Loucy (cell line): ENCODE measurements at regions not wholly inside any gene's neighbourhood (a gene's known extent, or its start where the extent isn't known, plus 50 kb on each side); places are given as distances from the start of the nearest gene placed in this dataset.

Experiments used
- H2AFZ ChIP-seq: fragments of 200-600 bp; sonication (generic); 2 replicates; pipeline ENCODE4 v1.6.0; 2016; ENCODE audit warnings: antibody characterized with exemption, mild to moderate bottlenecking, low read length, moderate library complexity
- H3F3A ChIP-seq: fragments of 200-600 bp; 2 replicates; pipeline ENCODE4 v1.6.0; 2016; ENCODE audit warnings: antibody characterized with exemption, low read depth, mild to moderate bottlenecking
- H3K27me3 ChIP-seq: fragments of 200-600 bp; sonication (generic); 2 replicates; pipeline ENCODE4 v1.6.1; 2014; ENCODE audit warnings: low read length, mild to moderate bottlenecking; ENCODE audit not compliant: insufficient read depth, poor library complexity, severe bottlenecking
- H3K36me3 ChIP-seq: fragments of 200-600 bp; sonication (generic); 2 replicates; pipeline ENCODE4 v1.6.1; 2016; ENCODE audit warnings: low read length; ENCODE audit not compliant: insufficient read depth
- H3K4me1 ChIP-seq: fragments of 200-600 bp; sonication (generic); 2 replicates; pipeline ENCODE4 v1.5.1; 2014; ENCODE audit warnings: low read length, mild to moderate bottlenecking; ENCODE audit not compliant: insufficient read depth, poor library complexity, severe bottlenecking
- H3K4me2 ChIP-seq: fragments of 200-600 bp; sonication (generic); 2 replicates; pipeline ENCODE4 v1.6.0; 2014; ENCODE audit warnings: antibody characterized with exemption, low read length, low read depth, mild to moderate bottlenecking; ENCODE audit not compliant: poor library complexity, severe bottlenecking
- H3K4me3 ChIP-seq: fragments of 200-600 bp; sonication (generic); 2 replicates; pipeline ENCODE4 v1.5.1; 2014; ENCODE audit warnings: low read length, mild to moderate bottlenecking, mixed read lengths; ENCODE audit not compliant: poor library complexity, severe bottlenecking
- H3K79me2 ChIP-seq: fragments of 200-600 bp; sonication (generic); 2 replicates; pipeline ENCODE4 v1.6.1; 2014; ENCODE audit warnings: low read length; ENCODE audit not compliant: insufficient read depth
- H3K9ac ChIP-seq: fragments of 200-600 bp; sonication (generic); 2 replicates; pipeline ENCODE4 v1.6.0; 2014; ENCODE audit warnings: mild to moderate bottlenecking, low read depth, low read length, moderate library complexity; ENCODE audit not compliant: poor library complexity, severe bottlenecking
- H3K9me2 ChIP-seq: fragments of 200-600 bp; sonication (generic); replicated peaks from 2 replicates; pipeline ENCODE4 v1.6.1; 2016; ENCODE audit warnings: low read depth, low read length, mixed read lengths
- H3K9me3 ChIP-seq: fragments of 200-600 bp; sonication (generic); 2 replicates; pipeline ENCODE4 v1.6.1; 2014; ENCODE audit warnings: mild to moderate bottlenecking, antibody characterized with exemption, low read length, low read depth; ENCODE audit not compliant: insufficient read depth
- H4K20me1 ChIP-seq: fragments of 200-600 bp; sonication (generic); 2 replicates; pipeline ENCODE4 v1.6.0; 2014; ENCODE audit warnings: antibody characterized with exemption, low read length, mild to moderate bottlenecking; ENCODE audit not compliant: insufficient read depth, poor library complexity, severe bottlenecking
- EZH2phosphoT487 ChIP-seq: fragments of 200-600 bp; IDR thresholded peaks from 2 replicates; pipeline ENCODE4 v1.6.1; 2018; ENCODE audit warnings: antibody characterized with exemption, mild to moderate bottlenecking, moderate library complexity, borderline replicate concordance
- TF ChIP-seq, protein P1 (sequence below): fragments of 200-600 bp; sonication (generic); conservative IDR thresholded peaks from 2 replicates; pipeline ENCODE4 v1.5.1; 2014; ENCODE audit warnings: mild to moderate bottlenecking, antibody characterized with exemption, low read length

DNA sequence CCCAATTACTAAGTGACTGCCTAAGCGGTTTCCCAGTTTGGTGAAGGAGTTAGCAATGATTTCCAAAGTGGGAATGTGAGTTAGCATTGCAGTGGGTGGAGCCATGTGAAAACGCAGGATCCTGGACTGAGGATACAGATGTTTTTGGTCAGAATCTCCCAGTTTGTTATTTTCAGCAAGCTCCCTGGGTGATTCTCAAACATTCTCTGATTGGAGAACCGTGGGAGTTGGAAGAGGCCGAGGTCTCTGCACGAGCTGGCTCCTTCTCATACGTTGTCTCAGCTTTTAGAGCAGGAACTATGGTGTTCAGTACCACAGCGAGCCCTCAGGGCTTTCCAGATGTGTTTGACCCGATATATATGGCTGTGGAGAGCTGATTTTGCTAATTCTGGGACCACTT is 396.5 kb upstream of the NPVF start:
- Histone ChIP-seq H4K20me1 (no peaks in the 10 kb centered on the region), H3K9ac (no peak overlapping the region), H3K9me3 (peaks cover 3% of the 10 kb centered on the region; the same call in 1 of the 2 replicates), H3K79me2 (no peaks in the 10 kb centered on the region), H2AFZ (0 out of 2 replicates have a peak overlapping the region, but pooled peaks have one; percentile 20), H3K9me2 (no peaks in the 10 kb centered on the region), H3F3A (0 out of 2 replicates have a peak, but pooled peaks cover 2% of the 10 kb centered on the region), H3K4me3 (no peak overlapping the region), H3K4me1 (peaks cover 36% of the 10 kb centered on the region), H3K36me3 (no peaks in the 10 kb centered on the region; the same call in 1 of the 2 replicates), H3K27me3 (no peaks in the 10 kb centered on the region), H3K4me2 (no peak overlapping the region)
- TF ChIP-seq, protein P1, sequence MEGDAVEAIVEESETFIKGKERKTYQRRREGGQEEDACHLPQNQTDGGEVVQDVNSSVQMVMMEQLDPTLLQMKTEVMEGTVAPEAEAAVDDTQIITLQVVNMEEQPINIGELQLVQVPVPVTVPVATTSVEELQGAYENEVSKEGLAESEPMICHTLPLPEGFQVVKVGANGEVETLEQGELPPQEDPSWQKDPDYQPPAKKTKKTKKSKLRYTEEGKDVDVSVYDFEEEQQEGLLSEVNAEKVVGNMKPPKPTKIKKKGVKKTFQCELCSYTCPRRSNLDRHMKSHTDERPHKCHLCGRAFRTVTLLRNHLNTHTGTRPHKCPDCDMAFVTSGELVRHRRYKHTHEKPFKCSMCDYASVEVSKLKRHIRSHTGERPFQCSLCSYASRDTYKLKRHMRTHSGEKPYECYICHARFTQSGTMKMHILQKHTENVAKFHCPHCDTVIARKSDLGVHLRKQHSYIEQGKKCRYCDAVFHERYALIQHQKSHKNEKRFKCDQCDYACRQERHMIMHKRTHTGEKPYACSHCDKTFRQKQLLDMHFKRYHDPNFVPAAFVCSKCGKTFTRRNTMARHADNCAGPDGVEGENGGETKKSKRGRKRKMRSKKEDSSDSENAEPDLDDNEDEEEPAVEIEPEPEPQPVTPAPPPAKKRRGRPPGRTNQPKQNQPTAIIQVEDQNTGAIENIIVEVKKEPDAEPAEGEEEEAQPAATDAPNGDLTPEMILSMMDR = no peak
- TF ChIP-seq EZH2phosphoT487 = no peak

DNA sequence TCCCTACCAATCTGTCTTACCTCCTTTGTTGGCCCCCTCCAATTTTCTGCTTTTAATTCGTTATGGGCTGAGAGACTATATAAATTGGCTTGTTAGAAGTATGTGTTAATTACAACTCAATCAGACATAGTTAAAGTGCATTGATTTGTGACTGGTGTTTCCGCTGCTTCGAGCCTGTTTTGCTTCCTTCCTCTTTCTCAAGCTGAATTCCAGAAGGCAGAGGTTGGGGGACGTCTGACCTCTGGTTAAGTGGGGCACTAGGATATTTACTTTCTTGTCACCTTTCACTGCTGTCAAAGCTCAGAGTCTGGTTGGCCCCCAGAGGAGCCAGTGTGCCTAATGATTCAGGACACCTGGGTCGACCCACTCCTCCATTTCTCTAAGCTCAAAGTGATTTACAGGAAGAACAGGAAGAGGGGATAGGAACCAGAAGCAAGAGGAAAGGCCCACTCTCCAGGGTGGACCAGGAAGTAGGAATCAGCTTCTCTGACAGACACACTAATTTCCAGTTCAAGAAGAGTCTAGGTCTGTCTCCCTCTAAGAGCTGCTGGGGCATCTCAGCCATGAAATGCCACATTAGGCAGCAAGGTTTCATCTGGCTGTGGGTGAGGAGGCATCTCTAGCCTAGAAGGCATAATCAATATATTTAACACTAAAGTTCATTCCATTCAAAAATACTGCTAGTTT is 397.2 kb upstream of the NPVF start:
- H3K9ac ChIP-seq = no peak overlapping the region
- peaks cover 3% of the 10 kb centered on the region; the same call in 1 of the 2 replicates for H3K9me3 ChIP-seq
- H3K4me1 ChIP-seq = peaks cover 30% of the 10 kb centered on the region
- H2AFZ ChIP-seq = peak overlapping the region; percentile 80
- H3K4me2 ChIP-seq = no peak overlapping the region
- H3F3A ChIP-seq = 0 out of 2 replicates have a peak, but pooled peaks cover 2% of the 10 kb centered on the region
- no peaks in the 10 kb centered on the region for H3K27me3 ChIP-seq
- no peaks in the 10 kb centered on the region; the same call in 1 of the 2 replicates for H3K36me3 ChIP-seq
- H4K20me1 ChIP-seq = no peaks in the 10 kb centered on the region
- H3K9me2 ChIP-seq = no peaks in the 10 kb centered on the region
- TF ChIP-seq EZH2phosphoT487 = no peak
- TF ChIP-seq, protein P1 = no peak
- no peaks in the 10 kb centered on the region for H3K79me2 ChIP-seq
- no peak overlapping the region for H3K4me3 ChIP-seq

DNA sequence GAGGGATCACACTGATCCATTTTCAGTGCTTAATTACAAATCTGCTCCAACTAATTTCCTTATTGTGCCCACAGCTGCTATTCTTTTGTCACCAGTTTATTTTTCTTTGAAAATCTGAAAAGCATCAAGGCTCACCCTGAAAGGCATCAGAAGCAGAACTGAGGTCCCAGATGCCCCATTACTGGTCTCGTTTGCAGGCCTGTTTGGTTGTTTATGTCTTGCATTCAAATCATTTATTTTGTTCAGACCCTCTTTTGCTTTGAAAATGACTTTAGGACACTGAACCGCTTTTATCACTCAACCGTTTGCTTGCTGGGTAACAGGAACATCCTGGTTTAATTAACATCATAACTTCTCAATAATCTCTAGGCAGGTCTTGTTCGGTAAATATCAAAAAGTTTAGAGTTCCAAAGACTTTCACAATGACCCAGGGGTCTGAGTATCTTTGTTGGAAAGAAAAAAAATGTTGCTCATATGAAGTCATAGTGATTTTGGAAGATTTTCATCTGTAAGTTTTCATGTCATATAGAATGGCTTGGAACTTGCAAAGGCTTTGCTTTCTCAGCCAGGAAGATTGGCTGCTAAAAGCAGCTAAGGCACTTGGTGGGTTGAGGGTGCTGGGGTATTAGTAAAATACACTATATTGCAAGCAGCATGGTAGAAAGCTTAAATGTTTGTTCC is 398.3 kb upstream of the NPVF start:
- H3K4me1 ChIP-seq = peaks cover 23% of the 10 kb centered on the region

More for the DNA sequence above, 398.3 kb upstream of the NPVF start:
- H3K4me3 ChIP-seq = no peak overlapping the region
- no peaks in the 10 kb centered on the region for H3K27me3 ChIP-seq
- H3K9ac ChIP-seq = no peak overlapping the region
- H2AFZ ChIP-seq = peak overlapping the region; percentile 9; the same call in 1 of the 2 replicates
- no peaks in the 10 kb centered on the region for H3K9me2 ChIP-seq
- TF ChIP-seq, protein P1 = no peak
- no peak for TF ChIP-seq EZH2phosphoT487
- H3F3A ChIP-seq = 0 out of 2 replicates have a peak, but pooled peaks cover 2% of the 10 kb centered on the region
- no peaks in the 10 kb centered on the region for H4K20me1 ChIP-seq
- H3K79me2 ChIP-seq = no peaks in the 10 kb centered on the region
- H3K9me3 ChIP-seq = no peaks in the 10 kb centered on the region
- H3K4me2 ChIP-seq = no peak overlapping the region
- no peaks in the 10 kb centered on the region; the same call in 1 of the 2 replicates for H3K36me3 ChIP-seq
